SK-N-SH (cell line): ENCODE measurements at regions not wholly inside any gene's neighbourhood (a gene's known extent, or its start where the extent isn't known, plus 50 kb on each side); places are given as distances from the start of the nearest gene placed in this dataset.

Experiments
- CTCF ChIP-seq: fragments of 200-600 bp; sonication (generic); IDR thresholded peaks from 2 replicates; pipeline ENCODE4 v1.6.1; 2017; ENCODE audit warnings: antibody characterized with exemption, mild to moderate bottlenecking, moderate library complexity
- EZH2phosphoT487 ChIP-seq: fragments of 200-600 bp; sonication (generic); IDR thresholded peaks from 2 replicates; pipeline ENCODE4 v1.6.1; 2017; ENCODE audit warnings: low read depth, mixed run types, mild to moderate bottlenecking, antibody characterized with exemption, moderate library complexity, borderline replicate concordance
- GABPA ChIP-seq: IDR thresholded peaks from 2 replicates; pipeline ENCODE4 v1.4.0; 2012; ENCODE audit warnings: low read depth, mild to moderate bottlenecking
- POLR2AphosphoS5 ChIP-seq: IDR thresholded peaks from 2 replicates; pipeline ENCODE4 v1.6.1; 2012; ENCODE audit warnings: low read depth, low read length
- REST ChIP-seq: IDR thresholded peaks from 2 replicates; pipeline ENCODE4 v1.6.1; 2012; ENCODE audit warnings: mild to moderate bottlenecking, low read depth, low read length, moderate library complexity
- TCF12 ChIP-seq: IDR thresholded peaks from 2 replicates; pipeline ENCODE4 v1.4.0; 2012
- ZBTB33 ChIP-seq: IDR thresholded peaks from 2 replicates; pipeline ENCODE4 v1.4.0; 2012; ENCODE audit warnings: low read depth, borderline replicate concordance

GRCh38 chr12:131287015-131287937, 333.6 kb downstream of the ADGRD1 start:
- TF ChIP-seq ZBTB33: no peak
- TF ChIP-seq POLR2AphosphoS5: no peak
- no peak for TF ChIP-seq REST
- TF ChIP-seq EZH2phosphoT487: no peak
- no peak for TF ChIP-seq TCF12
- TF ChIP-seq GABPA: no peak
- no peak for TF ChIP-seq CTCF
